Upper lobe of left lung (tissue), 4 donors: ENCODE measurements at regions not wholly inside any gene's neighbourhood (a gene's known extent, or its start where the extent isn't known, plus 50 kb on each side); places are given as distances from the start of the nearest gene placed in this dataset.

ENCODE experiments used
- CTCF ChIP-seq, 6 experiments: fragments of 450-650 bp in 4 of 6; fragments of 200-600 bp in 2 of 6; sonication (generic) in 2 of 6; IDR thresholded peaks; one replicate each; pipeline ENCODE4 v1.5.1; 2016 to 2019; ENCODE audit warnings: antibody characterized with exemption in 6 of 6
- POLR2A ChIP-seq, 4 donors: fragments of 450-650 bp; IDR thresholded peaks; one replicate each; pipeline ENCODE4 v1.5.1; 2016 to 2017; ENCODE audit warnings: antibody characterized with exemption in 4 of 4, mild to moderate bottlenecking in 2 of 4

GRCh38 chr10:113245286-113245685 is 295.2 kb downstream of the TCF7L2 start:
- no peak for TF ChIP-seq CTCF (IDR thresholded peaks at IDR 0.05)
- no peak for TF ChIP-seq POLR2A (IDR thresholded peaks at IDR 0.05)
